AG09309 (cell line): ENCODE measurements at regions not wholly inside any gene's neighbourhood (a gene's known extent, or its start where the extent isn't known, plus 50 kb on each side); places are given as distances from the start of the nearest gene placed in this dataset.

Source experiments
- DNase-seq: peaks from one replicate; pipeline ENCODE4 v3.0.0-alpha.2; 2010; ENCODE audit warnings: low read depth
- H3K4me3 ChIP-seq: 2 replicates; pipeline ENCODE4 v1.5.1; 2011; ENCODE audit warnings: mild to moderate bottlenecking, low read depth, low read length, moderate library complexity; ENCODE audit not compliant: control insufficient read depth
- CTCF ChIP-seq: IDR thresholded peaks from 2 replicates; pipeline ENCODE4 v1.5.1; 2011; ENCODE audit warnings: mild to moderate bottlenecking, low read depth, low read length, inconsistent platforms; ENCODE audit not compliant: insufficient read depth, control insufficient read depth; ENCODE audit errors: missing control alignments

GRCh38 chr16:73255031-73255430 lies 207.1 kb upstream of the ZFHX3 start:
- H3K4me3 ChIP-seq, result no peak overlapping the region
- no peak for DNase-seq
- no peak for TF ChIP-seq CTCF

- TF ChIP-seq CTCF, result no peak
- no peak for DNase-seq
- no peak overlapping the region for H3K4me3 ChIP-seq
These were observed 206.1 kb upstream of the ZFHX3 start for GRCh38 chr16:73253922-73254480.

GRCh38 chr16:73252446-73252845 lies 204.5 kb upstream of the ZFHX3 start:
- no peak for TF ChIP-seq CTCF
- H3K4me3 ChIP-seq, result no peak overlapping the region
- no peak for DNase-seq

- DNase-seq, result no peak
- no peak for TF ChIP-seq CTCF
- no peak overlapping the region for H3K4me3 ChIP-seq
These were observed 203.7 kb upstream of the ZFHX3 start for GRCh38 chr16:73251608-73252007.

- DNase-seq, result no peak
- no peak for TF ChIP-seq CTCF
These were observed 200.4 kb upstream of the ZFHX3 start for GRCh38 chr16:73248316-73248715.

GRCh38 chr16:73240920-73241319 lies 193.0 kb upstream of the ZFHX3 start:
- TF ChIP-seq CTCF, result no peak
- no peak for DNase-seq
- H3K4me3 ChIP-seq, result no peak overlapping the region

More at GRCh38 chr16:73248316-73248715, 200.4 kb upstream of the ZFHX3 start:
- no peak overlapping the region for H3K4me3 ChIP-seq

- no peak for DNase-seq
- no peak for TF ChIP-seq CTCF
- no peak overlapping the region for H3K4me3 ChIP-seq
These were observed 189.7 kb upstream of the ZFHX3 start for GRCh38 chr16:73237601-73238000.
